ENCODE measurements at regions not wholly inside any gene's neighbourhood (a gene's known extent, or its start where the extent isn't known, plus 50 kb on each side); places are given as distances from the start of the nearest gene placed in this dataset.

GRCh38 chr16:87165885-87166284 lies 151.3 kb downstream of the C16orf95 start:
- no peak overlapping the region for H3K27ac ChIP-seq (ENCODE audit: low read length, poor library complexity, severe bottlenecking)
- 85% methylated on average over 9 of the region's 9 CpGs for WGBS

GRCh38 chr16:87166321-87166720 lies 150.9 kb downstream of the C16orf95 start:
- no peak overlapping the region for H2AK5ac ChIP-seq (ENCODE audit: low read length, severe bottlenecking)
- WGBS = 93% methylated on average over 5 of the region's 9 CpGs
- no peak overlapping the region for H3K18ac ChIP-seq (ENCODE audit: low read depth in 1 of 2, low read length in 2 of 2)
- H3K4me3 ChIP-seq (ENCODE audit: insufficient read depth in 1 of 2, low read depth in 1 of 2, low read length in 2 of 2) = no peak overlapping the region
- no peak overlapping the region for H3K9ac ChIP-seq (ENCODE audit: low read length)
- peaks cover 2% of the 10 kb centered on the region for H3K4me1 ChIP-seq (ENCODE audit: control insufficient read depth, insufficient read depth, low read depth, low read length)
- no peak overlapping the region for H2AFZ ChIP-seq (ENCODE audit: low read depth, low read length)
- no peak overlapping the region for H3K14ac ChIP-seq (ENCODE audit: low read length in 2 of 2)
- H2BK15ac ChIP-seq (ENCODE audit: low read depth, poor library complexity, severe bottlenecking) = no peak overlapping the region
- H2BK120ac ChIP-seq (ENCODE audit: low read depth, low read length) = no peak overlapping the region
- peaks cover 7 to 48% of the 10 kb centered on the region in 2 experiments for H3K27me3 ChIP-seq (ENCODE audit: control insufficient read depth in 1 of 2, insufficient read depth in 1 of 2, low read length in 2 of 2)
- no peak overlapping the region for H2BK5ac ChIP-seq (ENCODE audit: low read depth, low read length, poor library complexity, severe bottlenecking)
- no peak overlapping the region for H3K4ac ChIP-seq (ENCODE audit: low read depth in 1 of 2, low read length in 2 of 2)
- no peak overlapping the region for H3K27ac ChIP-seq (ENCODE audit: low read length, poor library complexity, severe bottlenecking)
- H3K79me1 ChIP-seq (replicated peaks; ENCODE audit: low read length, poor library complexity, severe bottlenecking) = no peaks in the 10 kb centered on the region
- H4K8ac ChIP-seq (ENCODE audit: low read length) = no peak overlapping the region
- peaks cover 10% of the 10 kb centered on the region for H3K9me3 ChIP-seq (ENCODE audit: control insufficient read depth, low read length)
- no peaks in the 10 kb centered on the region for H3K36me3 ChIP-seq (ENCODE audit: control insufficient read depth in 1 of 2, insufficient read depth in 2 of 2, low read depth in 1 of 2, low read length in 2 of 2)
- H3K4me2 ChIP-seq (ENCODE audit: low read length, poor library complexity, severe bottlenecking) = no peak overlapping the region
- no peak overlapping the region for H2BK12ac ChIP-seq (ENCODE audit: low read length in 2 of 2)
- no peak overlapping the region for H4K91ac ChIP-seq (ENCODE audit: low read length)
- H3K23ac ChIP-seq (ENCODE audit: low read length in 2 of 2) = no peak overlapping the region
- no peak for DNase-seq

More at GRCh38 chr16:87165885-87166284, 151.3 kb downstream of the C16orf95 start:
- no peak overlapping the region for H4K8ac ChIP-seq (ENCODE audit: low read length)
- no peak for DNase-seq
- H2BK15ac ChIP-seq (ENCODE audit: low read depth, poor library complexity, severe bottlenecking) = no peak overlapping the region
- H2BK120ac ChIP-seq (ENCODE audit: low read depth, low read length) = no peak overlapping the region
- no peak overlapping the region for H3K18ac ChIP-seq (ENCODE audit: low read depth in 1 of 2, low read length in 2 of 2)
- no peak overlapping the region for H3K4me2 ChIP-seq (ENCODE audit: low read length, poor library complexity, severe bottlenecking)
- H2BK5ac ChIP-seq (ENCODE audit: low read depth, low read length, poor library complexity, severe bottlenecking) = no peak overlapping the region
- no peak overlapping the region for H2BK12ac ChIP-seq (ENCODE audit: low read length in 2 of 2)
- H3K79me1 ChIP-seq (replicated peaks; ENCODE audit: low read length, poor library complexity, severe bottlenecking) = no peaks in the 10 kb centered on the region
- no peak overlapping the region for H3K9ac ChIP-seq (ENCODE audit: low read length)
- H2AK5ac ChIP-seq (ENCODE audit: low read length, severe bottlenecking) = no peak overlapping the region
- H3K36me3 ChIP-seq (ENCODE audit: control insufficient read depth in 1 of 2, insufficient read depth in 2 of 2, low read depth in 1 of 2, low read length in 2 of 2) = no peaks in the 10 kb centered on the region
- no peak overlapping the region for H3K4ac ChIP-seq (ENCODE audit: low read depth in 1 of 2, low read length in 2 of 2)
- H3K14ac ChIP-seq (ENCODE audit: low read length in 2 of 2) = no peak overlapping the region
- no peak overlapping the region for H3K23ac ChIP-seq (ENCODE audit: low read length in 2 of 2)
- peaks cover 10 to 52% of the 10 kb centered on the region in 2 experiments for H3K27me3 ChIP-seq (ENCODE audit: control insufficient read depth in 1 of 2, insufficient read depth in 1 of 2, low read length in 2 of 2)
- peaks cover 10% of the 10 kb centered on the region for H3K9me3 ChIP-seq (ENCODE audit: control insufficient read depth, low read length)
- H4K91ac ChIP-seq (ENCODE audit: low read length) = no peak overlapping the region
- peaks cover 2% of the 10 kb centered on the region for H3K4me1 ChIP-seq (ENCODE audit: control insufficient read depth, insufficient read depth, low read depth, low read length)
- no peak overlapping the region for H2AFZ ChIP-seq (ENCODE audit: low read depth, low read length)
- no peak overlapping the region for H3K4me3 ChIP-seq (ENCODE audit: insufficient read depth in 1 of 2, low read depth in 1 of 2, low read length in 2 of 2)

GRCh38 chr16:87166934-87167333 lies 150.3 kb downstream of the C16orf95 start:
- Histone ChIP-seq H3K27me3 (ENCODE audit: control insufficient read depth in 1 of 2, insufficient read depth in 1 of 2, low read length in 2 of 2) (peaks cover 3 to 42% of the 10 kb centered on the region in 2 experiments), H4K91ac (ENCODE audit: low read length) (no peak overlapping the region), H3K9me3 (ENCODE audit: control insufficient read depth, low read length) (peaks cover 10% of the 10 kb centered on the region), H2BK12ac (ENCODE audit: low read length in 2 of 2) (no peak overlapping the region), H3K23ac (ENCODE audit: low read length in 2 of 2) (no peak overlapping the region), H2BK120ac (ENCODE audit: low read depth, low read length) (no peak overlapping the region), H2AFZ (ENCODE audit: low read depth, low read length) (no peak overlapping the region), H3K4me1 (ENCODE audit: control insufficient read depth, insufficient read depth, low read depth, low read length) (peaks cover 2% of the 10 kb centered on the region), H3K79me1 (replicated peaks; ENCODE audit: low read length, poor library complexity, severe bottlenecking) (no peaks in the 10 kb centered on the region), H3K14ac (ENCODE audit: low read length in 2 of 2) (no peak overlapping the region), H2BK5ac (ENCODE audit: low read depth, low read length, poor library complexity, severe bottlenecking) (no peak overlapping the region), H3K4me3 (ENCODE audit: insufficient read depth in 1 of 2, low read depth in 1 of 2, low read length in 2 of 2) (no peak overlapping the region), H3K9ac (ENCODE audit: low read length) (no peak overlapping the region), H4K8ac (ENCODE audit: low read length) (no peak overlapping the region), H2BK15ac (ENCODE audit: low read depth, poor library complexity, severe bottlenecking) (no peak overlapping the region), H2AK5ac (ENCODE audit: low read length, severe bottlenecking) (no peak overlapping the region), H3K4ac (ENCODE audit: low read depth in 1 of 2, low read length in 2 of 2) (no peak overlapping the region), H3K36me3 (ENCODE audit: control insufficient read depth in 1 of 2, insufficient read depth in 2 of 2, low read depth in 1 of 2, low read length in 2 of 2) (no peaks in the 10 kb centered on the region), H3K27ac (ENCODE audit: low read length, poor library complexity, severe bottlenecking) (no peak overlapping the region), H3K4me2 (ENCODE audit: low read length, poor library complexity, severe bottlenecking) (no peak overlapping the region), H3K18ac (ENCODE audit: low read depth in 1 of 2, low read length in 2 of 2) (no peak overlapping the region)
- WGBS = no CpG with 5 or more reads among the region's 1 CpG
- no peak for DNase-seq

GRCh38 chr16:87169509-87169995 lies 147.6 kb downstream of the C16orf95 start:
- Histone ChIP-seq H2AFZ (ENCODE audit: low read depth, low read length) (no peak overlapping the region), H3K14ac (ENCODE audit: low read length in 2 of 2) (no peak overlapping the region), H3K9ac (ENCODE audit: low read length) (no peak overlapping the region), H2BK15ac (ENCODE audit: low read depth, poor library complexity, severe bottlenecking) (no peak overlapping the region), H2BK5ac (ENCODE audit: low read depth, low read length, poor library complexity, severe bottlenecking) (no peak overlapping the region), H3K4ac (ENCODE audit: low read depth in 1 of 2, low read length in 2 of 2) (no peak overlapping the region), H3K18ac (ENCODE audit: low read depth in 1 of 2, low read length in 2 of 2) (no peak overlapping the region), H3K9me3 (ENCODE audit: control insufficient read depth, low read length) (peaks cover 10% of the 10 kb centered on the region), H4K91ac (ENCODE audit: low read length) (no peak overlapping the region), H2BK12ac (ENCODE audit: low read length in 2 of 2) (no peak overlapping the region), H3K27ac (ENCODE audit: low read length, poor library complexity, severe bottlenecking) (no peak overlapping the region), H4K8ac (ENCODE audit: low read length) (no peak overlapping the region), H3K4me3 (ENCODE audit: insufficient read depth in 1 of 2, low read depth in 1 of 2, low read length in 2 of 2) (no peak overlapping the region), H3K79me1 (replicated peaks; ENCODE audit: low read length, poor library complexity, severe bottlenecking) (no peaks in the 10 kb centered on the region), H2BK120ac (ENCODE audit: low read depth, low read length) (no peak overlapping the region), H3K36me3 (ENCODE audit: control insufficient read depth in 1 of 2, insufficient read depth in 2 of 2, low read depth in 1 of 2, low read length in 2 of 2) (no peaks in the 10 kb centered on the region), H3K23ac (ENCODE audit: low read length in 2 of 2) (no peak overlapping the region), H3K4me2 (ENCODE audit: low read length, poor library complexity, severe bottlenecking) (no peak overlapping the region), H3K4me1 (ENCODE audit: control insufficient read depth, insufficient read depth, low read depth, low read length) (peaks cover 10% of the 10 kb centered on the region), H2AK5ac (ENCODE audit: low read length, severe bottlenecking) (no peak overlapping the region), H3K27me3 (ENCODE audit: control insufficient read depth in 1 of 2, insufficient read depth in 1 of 2, low read length in 2 of 2) (peaks cover 0 to 36% of the 10 kb centered on the region in 2 experiments)
- 94% methylated on average over 14 of the region's 14 CpGs for WGBS
- no peak for DNase-seq

Data from mesenchymal stem cell (in vitro differentiated cells and primary cell).